Neural crest cell (in vitro differentiated cells): ENCODE measurements at regions not wholly inside any gene's neighbourhood (a gene's known extent, or its start where the extent isn't known, plus 50 kb on each side); places are given as distances from the start of the nearest gene placed in this dataset.
A peak's percentile ranks its signal among the peaks of the same experiment; 100 is the strongest.

Experiments
- DNase-seq: peaks from one replicate; pipeline ENCODE4 v3.0.0; 2021; ENCODE audit warnings: low read depth, mixed read lengths, low spot score
- H3K27ac Mint-ChIP-seq: one replicate; pipeline ENCODE4 v1.8.0; 2021; ENCODE audit warnings: mild to moderate bottlenecking, mixed read lengths; ENCODE audit not compliant: unreplicated experiment
- H3K27me3 Mint-ChIP-seq: 2 replicates; pipeline ENCODE4 v1.8.0; 2021; ENCODE audit warnings: low read depth, mild to moderate bottlenecking, mixed read lengths
- H3K36me3 Mint-ChIP-seq: 2 replicates; pipeline ENCODE4 v1.8.0; 2021; ENCODE audit warnings: low read depth, mild to moderate bottlenecking, mixed read lengths
- H3K4me1 Mint-ChIP-seq: 2 replicates; pipeline ENCODE4 v1.8.0; 2021; ENCODE audit warnings: mixed read lengths
- H3K4me3 Mint-ChIP-seq: one replicate; pipeline ENCODE4 v1.8.0; 2021; ENCODE audit warnings: mild to moderate bottlenecking, mixed read lengths
- H3K9me3 Mint-ChIP-seq: 2 replicates; pipeline ENCODE4 v1.8.0; 2021; ENCODE audit warnings: mixed read lengths
- CTCF ChIP-seq: fragments of 200-600 bp; sonication (generic); conservative IDR thresholded peaks from 2 replicates; pipeline ENCODE4 v1.5.0; 2021; ENCODE audit warnings: antibody characterized with exemption, mild to moderate bottlenecking

DNA sequence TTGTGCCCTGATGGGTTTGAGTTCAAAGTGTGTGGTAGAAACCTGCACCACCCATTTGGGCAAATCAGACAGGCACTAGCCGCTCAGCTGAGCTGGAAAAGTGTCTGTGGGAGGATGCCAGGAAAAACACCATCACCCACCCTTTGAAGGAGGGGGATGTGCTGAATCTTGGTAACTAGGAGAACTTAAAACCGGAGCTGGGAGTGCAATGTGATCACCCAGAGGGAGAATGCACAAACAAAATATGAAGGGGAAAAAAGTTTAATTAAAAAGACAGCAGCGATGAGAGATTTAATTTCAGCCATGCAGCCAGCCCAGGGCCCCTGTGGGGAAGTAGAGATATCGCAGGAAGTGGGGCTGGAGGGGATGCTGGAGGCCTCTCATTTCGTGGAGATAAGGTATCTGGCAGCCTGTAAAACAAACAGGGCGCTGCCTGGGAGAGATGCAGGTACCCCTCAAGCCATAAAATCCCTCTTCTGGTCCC, 86.8 kb upstream of the BCAR3 start:
- DNase-seq: no peak
- no peak for TF ChIP-seq CTCF
- Mint-ChIP-seq H3K4me3 (peak overlapping the region; percentile 2), H3K27ac (peak overlapping the region; percentile 93), H3K27me3 (no peaks in the 10 kb centered on the region), H3K36me3 (no peaks in the 10 kb centered on the region), H3K9me3 (no peaks in the 10 kb centered on the region), H3K4me1 (peaks cover 35% of the 10 kb centered on the region)

DNA sequence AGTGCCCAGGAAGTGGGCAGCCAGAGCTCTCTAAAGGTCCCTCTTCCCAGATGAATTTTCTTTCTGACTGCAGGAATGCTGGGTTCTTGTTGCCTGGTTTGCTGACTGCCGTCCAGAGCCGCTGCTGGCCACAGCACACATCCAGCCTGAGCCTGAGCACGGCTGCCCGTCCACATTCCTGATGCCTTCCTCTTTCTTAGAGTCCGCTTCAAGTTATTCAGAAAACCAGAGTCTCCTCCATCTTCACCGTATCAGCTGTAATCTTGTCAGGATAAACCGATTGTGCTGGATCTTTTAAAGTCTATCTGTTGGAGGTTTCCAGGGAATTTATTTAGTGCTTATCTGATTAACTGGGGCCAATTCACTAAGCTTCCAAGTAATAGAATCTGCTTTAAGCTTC, 84.8 kb upstream of the BCAR3 start:
- Mint-ChIP-seq H3K27ac (no peak overlapping the region), H3K9me3 (peaks cover 9% of the 10 kb centered on the region), H3K4me3 (no peak overlapping the region), H3K36me3 (peaks cover 3% of the 10 kb centered on the region), H3K4me1 (peaks cover 35% of the 10 kb centered on the region), H3K27me3 (no peaks in the 10 kb centered on the region)
- no peak for DNase-seq
- no peak for TF ChIP-seq CTCF

DNA sequence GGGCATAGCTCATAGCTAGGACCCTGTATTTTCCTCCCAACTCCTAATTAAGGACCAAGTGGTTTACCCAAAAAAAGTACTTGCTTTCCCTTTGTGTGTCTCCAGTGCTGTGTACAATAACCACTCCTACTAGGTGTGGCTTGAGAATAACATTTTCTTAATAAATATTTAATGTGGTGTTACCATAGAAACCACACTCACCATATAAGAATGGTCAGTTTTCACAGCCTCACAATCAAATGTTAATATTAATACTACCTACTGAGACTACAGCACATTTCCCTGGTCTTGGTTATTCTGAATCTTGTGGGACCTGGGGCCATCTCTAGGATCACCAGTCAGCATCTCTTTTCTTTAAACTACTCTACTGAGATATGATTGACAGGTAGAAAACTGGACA, 83.5 kb upstream of the BCAR3 start:
- Mint-ChIP-seq H3K27me3 (no peaks in the 10 kb centered on the region), H3K4me1 (peaks cover 37% of the 10 kb centered on the region), H3K27ac (no peak overlapping the region), H3K36me3 (peaks cover 3% of the 10 kb centered on the region), H3K9me3 (peaks cover 9% of the 10 kb centered on the region), H3K4me3 (no peak overlapping the region)
- TF ChIP-seq CTCF: no peak
- no peak for DNase-seq

DNA sequence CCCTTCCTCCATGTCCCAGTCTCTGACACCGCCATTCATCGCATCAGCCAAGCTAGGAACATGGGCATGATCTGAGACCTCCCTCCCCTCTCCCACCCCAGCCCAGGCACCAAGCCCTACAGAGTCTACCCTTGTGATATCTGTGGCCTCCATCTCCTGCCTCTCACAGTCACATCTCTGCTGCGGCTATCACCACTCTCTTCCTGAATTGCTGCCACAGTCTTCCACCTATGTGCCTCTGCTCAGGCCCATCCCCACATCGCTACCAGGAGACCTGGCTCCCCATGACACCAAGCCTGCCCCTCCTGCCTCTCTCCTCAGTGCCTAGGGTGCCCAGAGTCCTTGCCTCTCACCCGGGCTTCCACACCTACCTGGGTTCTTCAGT, 82.7 kb upstream of the BCAR3 start:
- Mint-ChIP-seq H3K4me1 (peaks cover 37% of the 10 kb centered on the region), H3K36me3 (peaks cover 3% of the 10 kb centered on the region), H3K4me3 (no peak overlapping the region), H3K9me3 (peaks cover 9% of the 10 kb centered on the region), H3K27ac (no peak overlapping the region), H3K27me3 (no peaks in the 10 kb centered on the region)
- no peak for TF ChIP-seq CTCF
- no peak for DNase-seq

DNA sequence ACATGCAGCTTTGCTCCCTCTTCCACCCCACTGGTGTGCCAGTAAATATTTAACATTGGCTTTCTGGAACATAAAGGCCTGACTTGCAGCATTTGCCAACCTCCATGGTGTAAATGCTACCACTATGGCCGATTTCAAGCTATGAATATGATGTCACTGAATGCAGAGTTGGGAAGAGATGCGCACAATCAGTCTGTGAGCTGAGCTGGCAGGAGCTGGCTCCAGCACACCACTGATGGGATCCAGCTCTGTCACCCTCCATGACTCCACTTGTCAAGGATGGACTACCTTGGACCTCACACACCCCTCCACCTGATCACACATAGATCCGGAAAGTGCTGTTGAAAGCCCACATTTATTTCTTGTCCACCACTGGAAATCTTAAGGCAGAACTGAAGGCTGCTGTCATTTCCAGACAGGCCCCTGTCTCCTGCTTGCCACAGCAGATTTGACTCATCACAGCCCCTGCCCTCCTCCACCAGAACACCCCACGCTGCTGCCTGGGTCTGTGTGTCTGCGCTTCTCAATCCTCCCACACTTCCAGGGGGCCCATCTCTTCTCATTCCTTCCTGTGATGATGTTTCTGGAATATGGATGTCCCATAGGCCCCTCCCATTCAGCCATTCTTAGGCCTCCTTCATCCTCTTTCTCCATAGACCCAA, 82.2 kb upstream of the BCAR3 start:
- no peak for DNase-seq
- H3K9me3 Mint-ChIP-seq: peaks cover 9% of the 10 kb centered on the region
- H3K4me1 Mint-ChIP-seq: peaks cover 37% of the 10 kb centered on the region
- H3K27me3 Mint-ChIP-seq: no peaks in the 10 kb centered on the region
- no peak overlapping the region for H3K27ac Mint-ChIP-seq
- TF ChIP-seq CTCF: no peak
- H3K4me3 Mint-ChIP-seq: no peak overlapping the region
- peaks cover 3% of the 10 kb centered on the region for H3K36me3 Mint-ChIP-seq
